ENCODE measurements at regions not wholly inside any gene's neighbourhood (a gene's known extent, or its start where the extent isn't known, plus 50 kb on each side); places are given as distances from the start of the nearest gene placed in this dataset.

GRCh38 chr4:163966612-163967011 is 472.1 kb downstream of the TMA16 start:
- H3K27me3 Mint-ChIP-seq (ENCODE audit: low read depth) = no peaks in the 10 kb centered on the region
- H2AK5ac ChIP-seq (ENCODE audit: insufficient read length, low read length) = no peak overlapping the region
- H4K91ac ChIP-seq (ENCODE audit: insufficient read length, low read depth, low read length) = no peak overlapping the region
- no peak overlapping the region for H2BK12ac ChIP-seq (ENCODE audit: insufficient read length, low read depth, low read length)
- H4K5ac ChIP-seq (ENCODE audit: insufficient read length, low read depth, low read length) = no peak overlapping the region
- H3K4me2 ChIP-seq (ENCODE audit: insufficient read depth, insufficient read length, low read length) = no peak overlapping the region
- no peaks in the 10 kb centered on the region for H3K9me3 Mint-ChIP-seq
- no peaks in the 10 kb centered on the region for H3K79me1 ChIP-seq (ENCODE audit: insufficient read depth, low read depth, low read length, poor library complexity, severe bottlenecking)
- no peak overlapping the region for H3K23ac ChIP-seq (ENCODE audit: insufficient read length, low read depth, low read length)
- no peaks in the 10 kb centered on the region for H4K20me1 ChIP-seq (ENCODE audit: control insufficient read depth, insufficient read depth, insufficient read length)
- no peak overlapping the region for H2AFZ ChIP-seq (ENCODE audit: low read length)
- H3K4ac ChIP-seq (ENCODE audit: low read depth, low read length) = no peak overlapping the region
- WGBS (ENCODE audit: extremely low coverage, insufficient read length, low lambda C conversion rate) = no CpG with 5 or more reads among the region's 3 CpGs
- no peaks in the 10 kb centered on the region for H3K9me3 ChIP-seq (ENCODE audit: control insufficient read depth, low read depth, low read length)
- TF ChIP-seq, protein P1, sequence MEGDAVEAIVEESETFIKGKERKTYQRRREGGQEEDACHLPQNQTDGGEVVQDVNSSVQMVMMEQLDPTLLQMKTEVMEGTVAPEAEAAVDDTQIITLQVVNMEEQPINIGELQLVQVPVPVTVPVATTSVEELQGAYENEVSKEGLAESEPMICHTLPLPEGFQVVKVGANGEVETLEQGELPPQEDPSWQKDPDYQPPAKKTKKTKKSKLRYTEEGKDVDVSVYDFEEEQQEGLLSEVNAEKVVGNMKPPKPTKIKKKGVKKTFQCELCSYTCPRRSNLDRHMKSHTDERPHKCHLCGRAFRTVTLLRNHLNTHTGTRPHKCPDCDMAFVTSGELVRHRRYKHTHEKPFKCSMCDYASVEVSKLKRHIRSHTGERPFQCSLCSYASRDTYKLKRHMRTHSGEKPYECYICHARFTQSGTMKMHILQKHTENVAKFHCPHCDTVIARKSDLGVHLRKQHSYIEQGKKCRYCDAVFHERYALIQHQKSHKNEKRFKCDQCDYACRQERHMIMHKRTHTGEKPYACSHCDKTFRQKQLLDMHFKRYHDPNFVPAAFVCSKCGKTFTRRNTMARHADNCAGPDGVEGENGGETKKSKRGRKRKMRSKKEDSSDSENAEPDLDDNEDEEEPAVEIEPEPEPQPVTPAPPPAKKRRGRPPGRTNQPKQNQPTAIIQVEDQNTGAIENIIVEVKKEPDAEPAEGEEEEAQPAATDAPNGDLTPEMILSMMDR (conservative IDR thresholded peaks at IDR 0.05) = no peak
- no peak overlapping the region for H4K8ac ChIP-seq (replicated peaks; ENCODE audit: insufficient read length, low read depth, low read length)
- no peak overlapping the region for H3K56ac ChIP-seq (ENCODE audit: insufficient read length, low read depth, low read length)
- no peaks in the 10 kb centered on the region for H3K4me1 Mint-ChIP-seq
- H2BK20ac ChIP-seq (ENCODE audit: low read depth, low read length, poor library complexity, severe bottlenecking) = no peak overlapping the region
- H2BK15ac ChIP-seq (ENCODE audit: low read depth, low read length) = no peak overlapping the region
- no peaks in the 10 kb centered on the region for H3K23me2 ChIP-seq (ENCODE audit: insufficient read length, low read depth, low read length, poor library complexity, severe bottlenecking)
- H3K27me3 ChIP-seq (ENCODE audit: insufficient read depth, low read length) = no peaks in the 10 kb centered on the region
- H2BK5ac ChIP-seq (ENCODE audit: insufficient read length, low read length) = no peak overlapping the region
- H3K18ac ChIP-seq (ENCODE audit: insufficient read length, low read depth, low read length) = no peak overlapping the region
- no peaks in the 10 kb centered on the region for H3K4me1 ChIP-seq (ENCODE audit: insufficient read depth, low read length)
- no peak overlapping the region for H3T11ph ChIP-seq (ENCODE audit: low read length)
- H2BK120ac ChIP-seq (ENCODE audit: low read depth, low read length, poor library complexity, severe bottlenecking) = no peak overlapping the region
- DNase-seq = no peak
- H3K4me3 Mint-ChIP-seq = no peak overlapping the region
- H3K9ac ChIP-seq (ENCODE audit: extremely low read depth, insufficient read length, low read length) = no peak overlapping the region
- no peaks in the 10 kb centered on the region for H3K36me3 Mint-ChIP-seq (ENCODE audit: insufficient read depth in 1 of 3, low read depth in 3 of 3)
- no peaks in the 10 kb centered on the region for H3K79me2 ChIP-seq (ENCODE audit: insufficient read depth, low read length)
- no peak overlapping the region for H3K14ac ChIP-seq (ENCODE audit: insufficient read depth, low read length)
- no peak overlapping the region for H3K27ac Mint-ChIP-seq
- no peak overlapping the region for H3K27ac ChIP-seq (ENCODE audit: insufficient read length, low read depth, low read length)
